ENCODE measurements at regions not wholly inside any gene's neighbourhood (a gene's known extent, or its start where the extent isn't known, plus 50 kb on each side); places are given as distances from the start of the nearest gene placed in this dataset.
"Not testable (repeated sequence)": the region's sequence is repeated elsewhere in the genome, so short reads cannot be mapped to it uniquely, and the experiment has no call there.

DNA sequence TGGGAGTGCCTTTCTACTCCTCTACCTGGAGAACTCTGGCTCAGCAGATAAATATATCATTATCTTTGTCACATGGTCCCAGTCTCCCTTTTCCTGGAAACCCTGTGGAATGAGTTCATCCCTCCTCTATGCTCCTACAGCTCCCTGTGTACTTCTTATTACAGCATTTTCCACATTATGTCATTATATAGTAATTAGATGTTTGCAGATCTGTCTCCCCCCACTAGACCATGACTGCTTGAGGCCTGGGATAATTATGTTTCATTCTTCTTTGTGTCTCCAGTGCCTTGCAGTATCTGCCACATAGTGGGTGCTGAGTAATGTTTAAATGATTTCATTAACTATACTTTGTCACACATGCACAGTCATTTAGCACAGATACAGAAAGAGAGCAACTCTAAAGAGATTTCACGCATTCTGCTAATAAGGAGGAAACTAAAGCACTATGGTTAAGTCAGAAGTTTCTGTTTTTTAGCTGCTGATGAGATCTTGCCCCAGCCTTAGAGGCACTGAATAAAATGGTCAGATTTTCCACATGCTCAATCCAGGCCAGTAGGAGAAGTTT is 66.1 kb upstream of the DIAPH3 start:
- no peaks in the 10 kb centered on the region for H3K36me3 ChIP-seq
- H3K4me1 ChIP-seq (ENCODE audit: control insufficient read depth in 1 of 2, low read depth in 2 of 2) = no peaks in the 10 kb centered on the region
- no peak for DNase-seq (ENCODE audit: low spot score)
- H3K9me3 ChIP-seq = no peaks in the 10 kb centered on the region
- no peak overlapping the region for H3K27ac ChIP-seq
- TF ChIP-seq, protein P1, sequence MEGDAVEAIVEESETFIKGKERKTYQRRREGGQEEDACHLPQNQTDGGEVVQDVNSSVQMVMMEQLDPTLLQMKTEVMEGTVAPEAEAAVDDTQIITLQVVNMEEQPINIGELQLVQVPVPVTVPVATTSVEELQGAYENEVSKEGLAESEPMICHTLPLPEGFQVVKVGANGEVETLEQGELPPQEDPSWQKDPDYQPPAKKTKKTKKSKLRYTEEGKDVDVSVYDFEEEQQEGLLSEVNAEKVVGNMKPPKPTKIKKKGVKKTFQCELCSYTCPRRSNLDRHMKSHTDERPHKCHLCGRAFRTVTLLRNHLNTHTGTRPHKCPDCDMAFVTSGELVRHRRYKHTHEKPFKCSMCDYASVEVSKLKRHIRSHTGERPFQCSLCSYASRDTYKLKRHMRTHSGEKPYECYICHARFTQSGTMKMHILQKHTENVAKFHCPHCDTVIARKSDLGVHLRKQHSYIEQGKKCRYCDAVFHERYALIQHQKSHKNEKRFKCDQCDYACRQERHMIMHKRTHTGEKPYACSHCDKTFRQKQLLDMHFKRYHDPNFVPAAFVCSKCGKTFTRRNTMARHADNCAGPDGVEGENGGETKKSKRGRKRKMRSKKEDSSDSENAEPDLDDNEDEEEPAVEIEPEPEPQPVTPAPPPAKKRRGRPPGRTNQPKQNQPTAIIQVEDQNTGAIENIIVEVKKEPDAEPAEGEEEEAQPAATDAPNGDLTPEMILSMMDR (IDR thresholded peaks at IDR 0.05) = no peak
- no peak for ATAC-seq (ENCODE audit: insufficient number of reproducible peaks, low FRiP score, low read depth)
- no peaks in the 10 kb centered on the region for H3K27me3 ChIP-seq (replicated peaks; ENCODE audit: insufficient read depth)
- H3K4me3 ChIP-seq = no peak overlapping the region

- Histone ChIP-seq H3K4me1 (ENCODE audit: control insufficient read depth in 1 of 2, low read depth in 2 of 2) (no peaks in the 10 kb centered on the region), H3K27me3 (replicated peaks; ENCODE audit: insufficient read depth) (no peaks in the 10 kb centered on the region), H3K9me3 (no peaks in the 10 kb centered on the region), H3K27ac (no peak overlapping the region), H3K4me3 (no peak overlapping the region), H3K36me3 (no peaks in the 10 kb centered on the region)
- ATAC-seq (ENCODE audit: insufficient number of reproducible peaks, low FRiP score, low read depth) (no peak), DNase-seq (ENCODE audit: low spot score) (no peak)
- TF ChIP-seq, protein P1 (IDR thresholded peaks at IDR 0.05) = no peak
Observed at GRCh38 chr13:60230593-60230992, 66.9 kb upstream of the DIAPH3 start.

DNA sequence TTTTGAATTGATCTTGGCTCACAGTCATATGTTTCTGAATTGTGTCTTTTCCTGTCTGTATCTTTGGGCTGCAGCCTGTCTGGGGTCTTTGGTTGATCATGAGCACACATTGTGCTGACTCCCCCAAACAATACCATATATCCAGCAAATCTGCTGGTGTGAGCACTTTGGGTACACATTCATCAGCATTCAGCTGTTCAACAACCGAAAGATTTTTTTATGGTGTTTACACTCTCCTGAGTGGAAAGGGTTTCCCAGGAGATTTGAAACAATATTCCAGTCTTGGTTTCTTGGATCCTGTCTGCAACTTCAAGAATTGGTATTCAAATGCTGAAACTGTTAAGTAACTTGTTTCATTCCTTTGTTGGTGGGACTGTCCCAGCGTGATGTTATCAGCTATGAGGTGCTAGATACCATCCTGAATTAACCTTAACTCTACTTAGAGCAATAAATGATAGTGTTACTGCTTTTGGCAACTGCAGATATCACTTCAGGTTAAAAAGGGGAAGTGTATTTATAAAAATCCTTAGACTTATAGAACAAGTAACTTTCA is 78.4 kb upstream of the DIAPH3 start:
- TF ChIP-seq, protein P1 (IDR thresholded peaks at IDR 0.05) = no peak
- no peaks in the 10 kb centered on the region for H3K27me3 ChIP-seq (replicated peaks; ENCODE audit: insufficient read depth)
- ATAC-seq (ENCODE audit: insufficient number of reproducible peaks, low FRiP score, low read depth) = no peak
- H3K27ac ChIP-seq = no peak overlapping the region
- H3K9me3 ChIP-seq = no peaks in the 10 kb centered on the region
- no peak overlapping the region for H3K4me3 ChIP-seq
- H3K4me1 ChIP-seq (ENCODE audit: control insufficient read depth in 1 of 2, low read depth in 2 of 2) = no peaks in the 10 kb centered on the region
- DNase-seq (ENCODE audit: low spot score) = no peak
- H3K36me3 ChIP-seq = no peaks in the 10 kb centered on the region

- no peak overlapping the region for H3K27ac ChIP-seq
Observed at GRCh38 chr13:60244381-60244780, 80.7 kb upstream of the DIAPH3 start.

DNA sequence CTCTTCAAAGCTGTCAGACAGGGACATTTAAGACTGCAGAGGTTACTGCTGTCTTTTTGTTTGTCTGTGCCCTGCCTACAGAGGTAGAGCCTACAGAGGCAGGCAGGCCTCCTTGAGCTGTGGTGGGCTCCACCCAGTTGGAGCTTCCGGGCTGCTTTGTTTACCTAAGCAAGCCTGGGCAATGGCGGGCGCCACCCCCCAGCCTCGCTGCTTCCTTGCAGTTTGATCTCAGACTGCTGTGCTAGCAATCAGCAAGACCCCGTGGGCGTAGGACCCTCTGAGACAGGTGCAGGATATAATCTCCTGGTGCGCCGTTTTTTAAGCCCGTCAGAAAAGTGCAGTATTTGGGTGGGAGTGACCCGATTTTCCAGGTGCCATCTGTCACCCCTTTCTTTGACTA is 87.7 kb upstream of the DIAPH3 start:
- H3K4me1 ChIP-seq (ENCODE audit: control insufficient read depth in 1 of 2, low read depth in 2 of 2); H3K4me3 ChIP-seq; H3K9me3 ChIP-seq; H3K27me3 ChIP-seq (replicated peaks; ENCODE audit: insufficient read depth); H3K36me3 ChIP-seq; DNase-seq (ENCODE audit: low spot score); H3K27ac ChIP-seq; ATAC-seq (ENCODE audit: insufficient number of reproducible peaks, low FRiP score, low read depth): not testable (repeated sequence)

More at GRCh38 chr13:60244381-60244780, 80.7 kb upstream of the DIAPH3 start:
- no peak for DNase-seq (ENCODE audit: low spot score)
- TF ChIP-seq, protein P1 (IDR thresholded peaks at IDR 0.05) = no peak
- Histone ChIP-seq H3K4me3 (no peak overlapping the region), H3K9me3 (no peaks in the 10 kb centered on the region), H3K36me3 (no peaks in the 10 kb centered on the region), H3K27me3 (replicated peaks; ENCODE audit: insufficient read depth) (no peaks in the 10 kb centered on the region), H3K4me1 (ENCODE audit: control insufficient read depth in 1 of 2, low read depth in 2 of 2) (no peaks in the 10 kb centered on the region)
- no peak for ATAC-seq (ENCODE audit: insufficient number of reproducible peaks, low FRiP score, low read depth)

DNA sequence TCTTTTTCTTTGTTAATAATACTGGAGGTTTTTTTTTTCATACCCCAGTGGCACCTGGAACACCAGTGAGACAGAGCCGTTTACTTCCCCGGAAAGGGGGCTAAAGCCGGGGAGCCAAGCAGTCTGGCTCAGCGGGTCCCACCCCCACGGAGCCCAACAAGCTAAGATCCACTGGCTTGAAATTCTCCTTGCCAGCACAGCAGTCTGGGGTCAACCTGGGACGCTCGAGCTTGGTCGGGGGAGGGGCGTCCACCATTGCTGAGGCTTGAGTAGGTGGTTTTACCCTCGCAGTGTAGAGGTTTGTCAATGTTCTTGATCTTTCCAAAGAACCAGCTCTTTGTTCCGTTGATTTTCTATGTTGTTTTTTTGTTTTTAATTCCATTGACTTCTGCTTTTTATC is 94.6 kb upstream of the DIAPH3 start:
- ATAC-seq (ENCODE audit: insufficient number of reproducible peaks, low FRiP score, low read depth) (no peak), DNase-seq (ENCODE audit: low spot score) (no peak)
- Histone ChIP-seq H3K27ac (no peak overlapping the region), H3K36me3 (no peaks in the 10 kb centered on the region), H3K9me3 (no peaks in the 10 kb centered on the region), H3K4me1 (ENCODE audit: control insufficient read depth in 1 of 2, low read depth in 2 of 2) (no peaks in the 10 kb centered on the region), H3K27me3 (replicated peaks; ENCODE audit: insufficient read depth) (no peaks in the 10 kb centered on the region), H3K4me3 (no peak overlapping the region)
- TF ChIP-seq, protein P1 (IDR thresholded peaks at IDR 0.05) = no peak

Measured in thoracic aorta (tissue), 2 donors.